Colonic mucosa (tissue), 4 donors: ENCODE measurements at regions not wholly inside any gene's neighbourhood (a gene's known extent, or its start where the extent isn't known, plus 50 kb on each side); places are given as distances from the start of the nearest gene placed in this dataset.

Experiments used
- DNase-seq: peaks from one replicate; pipeline ENCODE4 v3.0.0-alpha.2; 2020
- H3K27ac ChIP-seq: fragments of 200-600 bp; one replicate; pipeline ENCODE4 v1.8.0; 2021
- H3K27me3 ChIP-seq: fragments of 200-600 bp; one replicate; pipeline ENCODE4 v1.8.0; 2021
- H3K36me3 ChIP-seq: fragments of 200-600 bp; one replicate; pipeline ENCODE4 v1.8.0; 2021
- H3K4me1 ChIP-seq: fragments of 200-600 bp; one replicate; pipeline ENCODE4 v1.8.0; 2021; ENCODE audit warnings: mild to moderate bottlenecking
- H3K4me3 ChIP-seq: fragments of 200-600 bp; one replicate; pipeline ENCODE4 v1.8.0; 2021
- H3K9ac ChIP-seq, 2 donors: one replicate each; pipeline ENCODE4 v1.7.0; 2013; ENCODE audit warnings: control low read depth in 2 of 2, low read depth in 2 of 2, low read length in 2 of 2
- H3K9me3 ChIP-seq: fragments of 200-600 bp; one replicate; pipeline ENCODE4 v1.8.0; 2021
- intact Hi-C: fragments of 100-400 bp; cut with DNase I; formaldehyde crosslinking; loops from one replicate; pipeline ENCODE4 v1.14.1; 2022
- TF ChIP-seq, protein P1 (sequence below): fragments of 200-600 bp; IDR thresholded peaks from one replicate; pipeline ENCODE4 v1.8.0; 2022; ENCODE audit warnings: antibody characterized with exemption, mild to moderate bottlenecking
- donor health status: healthy.
- donor health status: DM: no; HTN: no; CAD: no.
- donor health status: DM: no; HTN: no; CAD: no.

GRCh38 chr12:63423839-63424238 lies 244.5 kb downstream of the DPY19L2 start:
- H3K4me3 ChIP-seq, result no peak overlapping the region
- TF ChIP-seq, protein P1, sequence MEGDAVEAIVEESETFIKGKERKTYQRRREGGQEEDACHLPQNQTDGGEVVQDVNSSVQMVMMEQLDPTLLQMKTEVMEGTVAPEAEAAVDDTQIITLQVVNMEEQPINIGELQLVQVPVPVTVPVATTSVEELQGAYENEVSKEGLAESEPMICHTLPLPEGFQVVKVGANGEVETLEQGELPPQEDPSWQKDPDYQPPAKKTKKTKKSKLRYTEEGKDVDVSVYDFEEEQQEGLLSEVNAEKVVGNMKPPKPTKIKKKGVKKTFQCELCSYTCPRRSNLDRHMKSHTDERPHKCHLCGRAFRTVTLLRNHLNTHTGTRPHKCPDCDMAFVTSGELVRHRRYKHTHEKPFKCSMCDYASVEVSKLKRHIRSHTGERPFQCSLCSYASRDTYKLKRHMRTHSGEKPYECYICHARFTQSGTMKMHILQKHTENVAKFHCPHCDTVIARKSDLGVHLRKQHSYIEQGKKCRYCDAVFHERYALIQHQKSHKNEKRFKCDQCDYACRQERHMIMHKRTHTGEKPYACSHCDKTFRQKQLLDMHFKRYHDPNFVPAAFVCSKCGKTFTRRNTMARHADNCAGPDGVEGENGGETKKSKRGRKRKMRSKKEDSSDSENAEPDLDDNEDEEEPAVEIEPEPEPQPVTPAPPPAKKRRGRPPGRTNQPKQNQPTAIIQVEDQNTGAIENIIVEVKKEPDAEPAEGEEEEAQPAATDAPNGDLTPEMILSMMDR, result no peak
- H3K36me3 ChIP-seq, result no peaks in the 10 kb centered on the region
- no peak overlapping the region for H3K9ac ChIP-seq
- intact Hi-C loops, result loop anchor here (10.0 kb wide), 1 partner anchor 371 kb away; no protein-coding TSS in a partner anchor
- DNase-seq, result no peak
- H3K27ac ChIP-seq, result no peak overlapping the region
- H3K4me1 ChIP-seq, result no peaks in the 10 kb centered on the region
- H3K9me3 ChIP-seq, result no peaks in the 10 kb centered on the region
- H3K27me3 ChIP-seq, result no peaks in the 10 kb centered on the region

DNA sequence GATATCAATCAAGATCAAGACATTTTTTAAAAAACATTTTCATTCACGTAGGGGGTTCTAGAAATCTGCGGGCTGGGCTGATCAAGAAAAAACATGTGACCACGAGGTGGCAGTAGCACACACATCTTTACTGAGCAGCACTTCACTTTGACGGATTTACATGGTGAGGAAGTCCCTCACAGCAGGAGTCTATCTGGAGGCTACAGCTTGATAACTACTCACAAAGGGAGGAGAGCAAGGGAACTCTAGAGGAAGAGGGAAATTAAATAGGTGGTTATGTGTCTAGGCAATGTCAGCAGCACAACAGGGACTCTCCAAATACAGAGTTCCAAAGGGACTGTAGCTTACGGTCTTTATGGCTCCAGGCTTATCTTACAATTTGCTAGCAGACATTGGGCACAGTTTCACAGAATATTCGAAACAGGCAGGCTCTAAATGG lies 248.1 kb downstream of the DPY19L2 start:
- TF ChIP-seq, protein P1, result peak; percentile 42
- intact Hi-C loops, result loop anchor here (10.0 kb wide), 1 partner anchor 375 kb away; no protein-coding TSS in a partner anchor
- no peaks in the 10 kb centered on the region for H3K4me1 ChIP-seq
- peak; percentile 47 for DNase-seq
- H3K36me3 ChIP-seq, result no peaks in the 10 kb centered on the region
- no peak overlapping the region for H3K9ac ChIP-seq
- H3K4me3 ChIP-seq, result no peak overlapping the region
- no peaks in the 10 kb centered on the region for H3K27me3 ChIP-seq
- no peak overlapping the region for H3K27ac ChIP-seq
- no peaks in the 10 kb centered on the region for H3K9me3 ChIP-seq

DNA sequence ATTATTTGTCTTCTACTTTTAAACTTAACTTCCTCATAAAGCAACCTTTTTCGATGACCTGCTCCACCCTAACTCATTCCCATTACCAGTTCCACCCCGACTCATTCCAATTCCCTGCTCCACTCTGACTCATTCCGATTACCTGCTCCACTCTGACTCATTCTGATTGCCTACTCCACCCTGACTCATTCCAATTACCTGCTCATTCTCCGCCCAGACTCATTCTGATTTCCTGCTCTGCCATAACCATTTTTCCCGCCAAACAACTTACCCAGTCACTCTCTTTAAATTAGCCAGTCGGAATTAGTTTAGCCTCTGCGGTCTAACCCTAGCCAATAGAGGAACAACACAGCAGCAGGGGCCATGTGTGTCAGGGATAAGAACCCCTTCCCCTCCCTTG lies 249.1 kb downstream of the DPY19L2 start:
- peak; percentile 42 for DNase-seq
- no peak overlapping the region for H3K27ac ChIP-seq
- no peaks in the 10 kb centered on the region for H3K36me3 ChIP-seq

GRCh38 chr12:63416788-63417187 lies 251.5 kb downstream of the DPY19L2 start:
- no peak for DNase-seq
- no peak overlapping the region for H3K4me3 ChIP-seq
- no peaks in the 10 kb centered on the region for H3K4me1 ChIP-seq
- H3K9ac ChIP-seq, result no peak overlapping the region
- no peaks in the 10 kb centered on the region for H3K36me3 ChIP-seq
- TF ChIP-seq, protein P1, result no peak
- no peaks in the 10 kb centered on the region for H3K9me3 ChIP-seq
- no peak overlapping the region for H3K27ac ChIP-seq
- intact Hi-C loops, result no loop called here
- H3K27me3 ChIP-seq, result no peaks in the 10 kb centered on the region

More for the DNA sequence above, 249.1 kb downstream of the DPY19L2 start:
- intact Hi-C loops, result no loop called here
- no peak overlapping the region for H3K9ac ChIP-seq
- TF ChIP-seq, protein P1, result no peak
- no peaks in the 10 kb centered on the region for H3K9me3 ChIP-seq
- no peaks in the 10 kb centered on the region for H3K4me1 ChIP-seq
- H3K4me3 ChIP-seq, result no peak overlapping the region
- H3K27me3 ChIP-seq, result no peaks in the 10 kb centered on the region

DNA sequence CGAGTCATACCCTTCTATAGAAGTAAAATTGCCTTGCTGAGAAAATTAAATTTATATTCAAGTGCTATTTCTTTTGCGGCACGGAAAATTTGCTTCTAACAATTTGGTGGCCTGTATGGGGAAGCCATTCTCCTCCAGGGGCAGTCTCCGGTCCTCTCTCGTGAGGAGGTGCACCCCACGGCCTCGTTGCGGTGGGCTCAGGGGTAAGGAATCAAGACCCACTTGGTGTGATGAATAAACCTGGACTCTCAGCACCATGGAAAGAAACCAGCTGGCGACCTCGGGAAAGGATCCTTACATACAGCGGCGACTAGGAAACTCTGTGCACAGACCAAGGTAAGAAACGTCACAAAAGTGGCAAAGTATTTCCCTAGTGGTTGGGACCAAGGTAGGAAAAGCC lies 252.9 kb downstream of the DPY19L2 start:
- H3K27ac ChIP-seq, result no peak overlapping the region
- no peaks in the 10 kb centered on the region for H3K9me3 ChIP-seq
- DNase-seq, result no peak
- no peaks in the 10 kb centered on the region for H3K4me1 ChIP-seq
- no peak overlapping the region for H3K9ac ChIP-seq
- intact Hi-C loops, result no loop called here
- H3K36me3 ChIP-seq, result no peaks in the 10 kb centered on the region
- TF ChIP-seq, protein P1, result no peak
- H3K27me3 ChIP-seq, result no peaks in the 10 kb centered on the region
- no peak overlapping the region for H3K4me3 ChIP-seq
